Activated CD4-positive, alpha-beta T cell treated with anti-CD3 and anti-CD28 coated beads for 36 hours (primary cell): ENCODE measurements at regions not wholly inside any gene's neighbourhood (a gene's known extent, or its start where the extent isn't known, plus 50 kb on each side); places are given as distances from the start of the nearest gene placed in this dataset.

Experiments used
- ATAC-seq: fragments of 200-7000 bp; cut with Tn5 transposase; one replicate; pipeline ENCODE4 v1.10.0; 2021; ENCODE audit warnings: mild to moderate bottlenecking, moderate library complexity
- CTCF ChIA-PET: fragments of 350-600 bp; sonication (Branson Sonifier 250); formaldehyde crosslinking; loops from one replicate; lab custom pipeline; 2021; ENCODE audit warnings: antibody characterized with exemption; lab: Charles Lee
- POLR2A ChIA-PET: fragments of 350-600 bp; sonication (Branson Sonifier 250); formaldehyde crosslinking; loops from one replicate; lab custom pipeline; 2021; ENCODE audit warnings: antibody characterized with exemption, inconsistent platforms; lab: Charles Lee
- DNase-seq: peaks from one replicate; pipeline ENCODE4 v3.0.0-alpha.2; 2020
- H3K27ac Mint-ChIP-seq: one replicate; pipeline ENCODE4 v1.8.0; 2021; ENCODE audit warnings: mixed read lengths
- H3K27me3 Mint-ChIP-seq: one replicate; pipeline ENCODE4 v1.8.0; 2021; ENCODE audit warnings: mixed read lengths
- H3K36me3 Mint-ChIP-seq: one replicate; pipeline ENCODE4 v1.8.0; 2021; ENCODE audit warnings: low read depth, mixed read lengths
- H3K4me1 Mint-ChIP-seq: one replicate; pipeline ENCODE4 v1.8.0; 2021; ENCODE audit warnings: mixed read lengths
- H3K4me3 Mint-ChIP-seq: one replicate; pipeline ENCODE4 v1.8.0; 2021; ENCODE audit warnings: mild to moderate bottlenecking, moderate library complexity, mixed read lengths
- H3K9me3 Mint-ChIP-seq: one replicate; pipeline ENCODE4 v1.8.0; 2021; ENCODE audit warnings: low read depth, mixed read lengths
- intact Hi-C, 2 experiments: fragments of 100-400 bp; cut with DNase I in 1 of 2; cut with micrococcal nuclease in 1 of 2; formaldehyde crosslinking; loops; one replicate each; pipeline versions ENCODE4 v1.14.2 to v1.15.1; 2022 to 2024; cut with DNase I, micrococcal nuclease

DNA sequence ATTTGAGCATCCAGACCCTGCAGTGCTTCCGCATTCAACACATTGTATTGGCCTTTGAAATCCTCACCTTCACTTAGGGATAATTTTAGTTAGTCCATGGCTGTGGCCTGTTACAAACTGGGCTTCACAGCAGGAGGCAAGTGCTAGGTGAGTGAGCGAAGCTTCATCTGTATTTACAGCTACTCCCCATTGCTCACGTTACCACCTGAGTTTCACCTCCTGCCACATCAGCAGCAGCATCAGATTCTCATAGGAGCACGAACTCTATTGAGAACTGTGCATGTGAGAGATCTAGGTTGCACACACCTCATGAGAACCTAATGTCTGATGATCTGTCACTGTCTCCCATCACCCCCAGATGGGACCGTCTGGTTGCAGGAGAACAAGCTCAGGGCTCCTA, 222.1 kb upstream of the NR2F2 start:
- H3K27ac Mint-ChIP-seq = no peak overlapping the region
- H3K36me3 Mint-ChIP-seq = no peaks in the 10 kb centered on the region

DNA sequence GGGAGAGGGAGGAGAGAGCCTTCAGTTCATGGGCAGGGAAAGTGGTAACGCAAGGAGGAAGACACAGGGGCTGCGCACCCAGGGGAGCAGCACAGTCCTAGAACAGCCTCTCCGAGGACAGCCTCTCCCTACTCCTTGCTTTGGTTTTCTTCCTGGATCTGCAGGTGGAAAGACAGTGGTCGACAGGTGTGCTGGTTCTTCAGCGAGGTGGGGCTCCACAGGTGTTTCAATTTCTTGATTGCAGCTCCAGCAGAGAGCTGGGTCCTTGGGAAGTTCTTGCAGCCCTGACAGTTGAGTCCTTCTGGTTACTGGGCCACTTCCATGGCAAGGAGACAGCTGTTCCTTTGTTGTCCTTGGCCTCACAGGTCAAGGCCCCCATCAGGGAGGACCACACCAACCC, 220.7 kb upstream of the NR2F2 start:
- Mint-ChIP-seq H3K4me3 (no peak overlapping the region), H3K36me3 (no peaks in the 10 kb centered on the region), H3K27me3 (no peaks in the 10 kb centered on the region), H3K4me1 (no peaks in the 10 kb centered on the region), H3K27ac (no peak overlapping the region), H3K9me3 (no peaks in the 10 kb centered on the region)
- no peak for DNase-seq
- ATAC-seq = no peak
- ChIA-PET POLR2A (no interaction called here), CTCF (no interaction called here)
- intact Hi-C loops = no loop called here

More for the DNA sequence above, 222.1 kb upstream of the NR2F2 start:
- peaks cover 2% of the 10 kb centered on the region for H3K9me3 Mint-ChIP-seq
- intact Hi-C loops = no loop called here
- ATAC-seq (no peak), DNase-seq (no peak)
- no peaks in the 10 kb centered on the region for H3K4me1 Mint-ChIP-seq
- peaks cover 2% of the 10 kb centered on the region for H3K27me3 Mint-ChIP-seq
- ChIA-PET CTCF (no interaction called here), POLR2A (no interaction called here)
- no peak overlapping the region for H3K4me3 Mint-ChIP-seq

DNA sequence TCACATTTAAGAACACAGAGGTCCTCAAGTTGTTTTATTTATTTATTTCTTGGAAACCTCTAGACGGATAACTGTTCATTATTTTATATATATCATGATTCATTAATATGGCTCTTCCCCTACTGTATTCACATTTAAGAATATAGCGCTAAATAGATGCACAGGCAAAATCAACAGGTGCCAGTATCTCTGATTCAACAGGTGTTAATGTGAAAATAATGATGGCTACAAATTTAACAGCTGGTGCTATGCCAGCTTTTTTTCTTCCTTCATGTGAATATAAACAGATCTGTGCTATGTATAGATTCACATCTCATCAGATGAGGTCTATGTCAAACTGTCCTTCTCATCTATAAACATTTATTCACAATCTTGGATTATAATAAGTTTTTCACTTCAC, 218.5 kb upstream of the NR2F2 start:
- Mint-ChIP-seq H3K27me3 (peaks cover 2% of the 10 kb centered on the region), H3K36me3 (no peaks in the 10 kb centered on the region), H3K9me3 (no peaks in the 10 kb centered on the region), H3K27ac (no peak overlapping the region), H3K4me1 (no peaks in the 10 kb centered on the region), H3K4me3 (no peak overlapping the region)
- intact Hi-C loops = no loop called here
- ATAC-seq (no peak), DNase-seq (no peak)
- ChIA-PET POLR2A (interaction anchor here (0.7 kb wide), 1 partner anchor 23 kb away, joined by 3 read pairs; no protein-coding TSS in a partner anchor), CTCF (no interaction called here)

DNA sequence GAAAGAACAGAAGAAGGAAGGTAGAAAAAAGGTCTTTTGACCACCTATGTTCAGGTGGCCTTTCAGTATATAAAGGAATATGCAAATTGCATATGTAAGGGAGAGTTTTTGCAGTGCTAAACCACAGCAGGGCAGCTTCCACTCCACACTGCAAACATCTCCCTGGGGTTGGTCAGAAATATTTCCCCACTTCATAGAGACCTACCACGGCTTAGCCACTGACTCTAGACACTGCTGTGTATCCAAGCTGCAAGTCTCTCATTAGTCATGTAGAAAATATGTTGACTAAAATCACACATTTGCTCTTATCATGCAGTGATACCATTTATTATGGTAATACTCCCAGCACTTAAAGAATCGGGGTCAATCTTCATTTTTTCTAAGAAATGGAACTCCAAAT, 214.9 kb upstream of the NR2F2 start:
- H3K27me3 Mint-ChIP-seq = peaks cover 2% of the 10 kb centered on the region

DNA sequence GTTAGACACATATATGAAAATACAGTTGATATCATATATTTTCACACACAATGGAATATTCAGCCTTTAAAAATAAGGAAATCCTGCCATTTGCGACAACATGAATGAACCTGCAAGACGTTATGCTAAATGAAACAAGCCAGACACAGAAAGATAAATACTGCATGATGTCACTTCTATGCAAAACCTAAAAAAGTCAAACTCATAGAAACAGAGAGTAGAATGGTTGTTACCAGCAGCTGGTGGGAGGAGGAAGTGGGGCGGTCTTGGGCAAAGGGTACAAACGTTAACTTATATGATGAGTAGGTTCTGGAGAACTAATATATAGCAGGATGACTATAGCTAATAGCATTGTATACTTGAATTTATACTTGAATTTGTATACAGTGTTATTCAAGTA, 213.2 kb upstream of the NR2F2 start:
- POLR2A ChIA-PET = no interaction called here

More for the DNA sequence above, 214.9 kb upstream of the NR2F2 start:
- ATAC-seq = no peak
- H3K9me3 Mint-ChIP-seq = no peaks in the 10 kb centered on the region
- no peak overlapping the region for H3K4me3 Mint-ChIP-seq
- H3K36me3 Mint-ChIP-seq = no peaks in the 10 kb centered on the region
- intact Hi-C loops = no loop called here
- no peaks in the 10 kb centered on the region for H3K4me1 Mint-ChIP-seq
- no peak overlapping the region for H3K27ac Mint-ChIP-seq
- DNase-seq = no peak
- ChIA-PET CTCF (interaction anchor here (1.1 kb wide), 1 partner anchor 24 kb away, joined by 3 read pairs; no protein-coding TSS in a partner anchor), POLR2A (no interaction called here)

DNA sequence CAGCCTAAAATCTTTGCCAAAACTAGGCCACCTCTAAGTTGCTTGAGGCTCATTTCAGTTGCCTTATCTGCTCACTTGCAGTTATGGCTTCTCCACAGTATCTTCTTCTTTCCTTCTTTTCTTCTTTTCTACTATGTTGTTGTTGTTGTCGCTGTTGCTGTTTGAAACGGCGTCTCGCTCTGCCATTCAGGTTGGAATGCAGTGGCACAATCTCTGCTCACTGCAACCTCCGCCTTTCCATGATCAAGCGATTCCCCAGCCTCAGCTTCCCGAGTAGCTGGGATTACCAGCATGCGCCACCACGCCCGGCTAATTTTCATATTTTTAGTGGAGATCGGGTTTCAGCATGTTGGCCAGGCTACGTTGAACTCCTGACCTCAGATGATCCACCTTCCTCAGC, 210.8 kb upstream of the NR2F2 start:
- POLR2A ChIA-PET = no interaction called here
- H3K27me3 Mint-ChIP-seq = peaks cover 2% of the 10 kb centered on the region
- no peak overlapping the region for H3K4me3 Mint-ChIP-seq
- H3K36me3 Mint-ChIP-seq = no peaks in the 10 kb centered on the region
- no peaks in the 10 kb centered on the region for H3K9me3 Mint-ChIP-seq
- no peak for DNase-seq
- H3K4me1 Mint-ChIP-seq = no peaks in the 10 kb centered on the region
- no peak overlapping the region for H3K27ac Mint-ChIP-seq
- intact Hi-C loops = no loop called here
- CTCF ChIA-PET = no interaction called here
- no peak for ATAC-seq

More for the DNA sequence above, 213.2 kb upstream of the NR2F2 start:
- Mint-ChIP-seq H3K27ac (no peak overlapping the region), H3K9me3 (no peaks in the 10 kb centered on the region), H3K27me3 (peaks cover 2% of the 10 kb centered on the region), H3K4me3 (no peak overlapping the region), H3K4me1 (no peaks in the 10 kb centered on the region), H3K36me3 (no peaks in the 10 kb centered on the region)
- DNase-seq = no peak
- CTCF ChIA-PET = no interaction called here
- ATAC-seq = no peak
- intact Hi-C loops = no loop called here

DNA sequence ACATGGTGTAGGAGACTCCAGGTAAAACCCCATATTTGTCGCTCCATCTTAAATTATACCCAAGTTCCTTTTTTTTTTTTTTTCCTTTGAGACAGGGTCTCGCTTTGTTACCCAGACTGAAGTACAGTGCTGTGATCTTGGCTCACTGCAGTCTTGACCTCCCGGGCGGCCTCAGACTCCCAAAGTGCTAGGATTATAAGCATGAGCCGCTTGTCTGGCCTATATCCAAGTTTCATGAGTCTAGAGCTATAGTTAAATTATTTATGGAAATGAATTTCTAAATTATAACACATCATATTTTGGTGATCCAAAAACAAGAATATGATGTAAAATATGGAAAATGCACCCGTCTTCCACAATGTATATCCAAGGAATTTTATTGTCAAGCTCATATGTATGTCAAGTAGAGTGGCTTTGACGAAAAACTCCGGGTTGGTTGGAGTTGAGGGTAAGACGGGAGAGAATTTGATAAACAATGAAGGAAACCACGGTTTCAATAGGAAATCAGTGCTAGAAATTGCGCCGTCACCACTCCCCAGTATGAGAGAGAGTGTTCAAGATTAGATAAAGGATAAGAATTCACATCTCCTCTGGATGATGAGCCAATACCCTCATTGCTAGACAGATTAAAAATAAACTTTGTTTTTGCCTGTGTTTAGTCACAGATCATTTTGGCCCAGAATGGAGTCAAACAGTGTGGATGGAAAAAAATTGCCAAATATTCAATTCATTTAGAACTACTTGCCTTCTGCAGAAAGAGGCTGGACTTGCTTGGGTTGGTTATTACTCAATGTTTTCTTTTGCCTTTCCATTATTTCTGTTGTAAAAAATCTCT, 209.2 kb upstream of the NR2F2 start:
- ATAC-seq = no peak
- intact Hi-C loops = no loop called here
- ChIA-PET POLR2A (no interaction called here), CTCF (interaction anchor here (0.7 kb wide), 1 partner anchor 43 kb away, joined by 3 read pairs; no protein-coding TSS in a partner anchor)
- H3K9me3 Mint-ChIP-seq = no peaks in the 10 kb centered on the region
- no peak overlapping the region for H3K27ac Mint-ChIP-seq
- peaks cover under 1% of the 10 kb centered on the region for H3K27me3 Mint-ChIP-seq
- H3K4me3 Mint-ChIP-seq = no peak overlapping the region
- no peak for DNase-seq
- H3K4me1 Mint-ChIP-seq = no peaks in the 10 kb centered on the region
- H3K36me3 Mint-ChIP-seq = no peaks in the 10 kb centered on the region

DNA sequence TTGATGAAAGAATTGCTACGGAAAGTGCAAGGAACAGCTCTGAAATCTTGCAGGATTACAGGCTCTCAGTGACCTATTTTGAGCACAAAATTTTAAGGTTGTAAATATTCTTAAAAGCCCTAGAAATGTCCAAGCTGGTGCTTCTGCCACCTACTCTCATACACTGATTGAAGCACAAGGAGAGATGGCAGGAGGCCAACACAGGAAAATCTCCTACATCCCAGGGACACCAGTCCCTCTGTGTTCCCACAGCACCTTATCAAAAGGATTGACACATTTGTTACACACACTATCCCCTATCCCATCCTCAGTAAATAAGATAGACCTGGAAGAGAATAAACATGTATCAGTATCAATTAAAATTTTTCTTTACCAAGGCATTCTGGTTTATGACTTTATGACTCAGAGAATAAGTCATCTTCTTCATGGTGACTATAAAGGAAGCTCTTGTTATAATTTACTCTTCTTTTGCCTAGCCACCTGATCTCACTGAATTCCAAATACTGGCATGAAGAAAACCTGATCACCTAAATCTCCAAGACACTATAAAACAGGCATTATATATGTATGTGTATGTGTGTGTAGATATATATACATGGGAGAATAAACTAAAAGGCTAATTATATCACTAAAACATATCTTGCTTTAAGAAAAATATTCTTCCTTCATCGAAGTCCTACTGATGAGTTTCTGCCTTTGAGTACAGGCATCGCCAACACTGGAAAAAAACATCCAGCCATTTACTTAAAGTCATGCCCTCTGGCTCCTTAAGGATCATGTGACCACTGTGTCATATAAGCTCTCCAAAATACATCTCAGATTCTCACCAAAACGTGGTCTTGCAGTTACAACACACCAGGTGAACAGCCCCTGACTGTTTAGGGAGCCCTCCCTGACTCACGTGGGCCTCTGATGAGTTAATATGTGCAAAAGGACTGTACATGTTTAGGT, 208.1 kb upstream of the NR2F2 start:
- Mint-ChIP-seq H3K27ac (no peak overlapping the region), H3K9me3 (no peaks in the 10 kb centered on the region), H3K27me3 (peaks cover 10% of the 10 kb centered on the region), H3K4me1 (no peaks in the 10 kb centered on the region), H3K4me3 (no peak overlapping the region), H3K36me3 (no peaks in the 10 kb centered on the region)
- ChIA-PET POLR2A (no interaction called here), CTCF (interaction anchor here (0.7 kb wide), 1 partner anchor 817 kb away, joined by 5 read pairs; no protein-coding TSS in a partner anchor)
- no peak for DNase-seq
- intact Hi-C loops = no loop called here
- no peak for ATAC-seq

DNA sequence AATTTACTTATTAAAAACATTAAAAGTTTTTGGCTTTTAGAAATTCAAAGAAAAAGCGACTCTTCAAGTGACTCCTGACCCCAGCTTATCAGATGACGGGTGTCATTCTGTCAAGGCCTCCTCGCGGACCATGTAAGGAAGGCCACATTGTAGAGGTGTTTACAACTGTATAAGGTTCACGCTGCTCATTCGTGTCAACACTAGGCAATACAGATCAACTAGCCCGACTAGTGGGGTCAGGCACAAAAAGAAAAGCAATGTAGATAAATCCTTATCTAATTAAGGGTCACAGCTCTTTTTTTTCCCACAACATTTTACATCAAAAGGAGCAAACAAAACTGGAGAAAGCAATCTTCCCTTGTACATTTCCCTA, 207.5 kb upstream of the NR2F2 start:
- POLR2A ChIA-PET = no interaction called here
- intact Hi-C loops = no loop called here
- H3K36me3 Mint-ChIP-seq = no peaks in the 10 kb centered on the region
- H3K4me1 Mint-ChIP-seq = no peaks in the 10 kb centered on the region
- peaks cover 10% of the 10 kb centered on the region for H3K27me3 Mint-ChIP-seq
- no peaks in the 10 kb centered on the region for H3K9me3 Mint-ChIP-seq
- H3K27ac Mint-ChIP-seq = no peak overlapping the region
- DNase-seq (no peak), ATAC-seq (no peak)
- no peak overlapping the region for H3K4me3 Mint-ChIP-seq
- CTCF ChIA-PET = interaction anchor here (0.7 kb wide), 1 partner anchor 818 kb away, joined by 5 read pairs; no protein-coding TSS in a partner anchor

DNA sequence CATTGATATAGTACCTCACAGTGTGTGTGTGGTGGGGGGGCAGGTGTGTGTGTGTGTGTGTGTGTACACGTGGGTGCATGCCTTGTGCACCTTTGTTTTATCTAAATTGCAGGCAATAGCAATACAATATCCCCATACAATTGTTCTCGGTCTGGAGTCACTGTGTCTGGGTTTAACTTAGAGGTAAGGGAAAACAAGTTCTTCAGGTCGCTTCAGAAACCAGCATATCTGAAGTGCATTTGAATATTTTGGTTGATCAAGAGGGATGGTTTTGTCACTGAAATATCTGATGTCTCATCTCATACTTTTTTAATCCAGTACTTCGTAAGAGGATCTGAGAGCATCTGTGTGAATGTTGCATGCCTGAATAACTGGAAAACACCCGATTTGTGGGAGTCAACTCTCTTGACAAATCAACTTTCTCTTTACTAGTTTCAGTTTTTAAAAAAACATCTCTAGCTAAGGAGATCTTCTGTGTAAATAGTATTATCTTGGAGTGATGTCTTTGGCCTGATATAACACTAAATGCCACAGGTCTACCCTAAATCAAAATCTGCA, 206.8 kb upstream of the NR2F2 start:
- Mint-ChIP-seq H3K4me1 (no peaks in the 10 kb centered on the region), H3K27me3 (peaks cover 10% of the 10 kb centered on the region), H3K36me3 (no peaks in the 10 kb centered on the region), H3K4me3 (no peak overlapping the region), H3K9me3 (no peaks in the 10 kb centered on the region), H3K27ac (no peak overlapping the region)
- ChIA-PET CTCF (interaction anchor here (0.7 kb wide), 1 partner anchor 818 kb away, joined by 5 read pairs; no protein-coding TSS in a partner anchor), POLR2A (no interaction called here)
- DNase-seq (no peak), ATAC-seq (no peak)
- intact Hi-C loops = no loop called here

DNA sequence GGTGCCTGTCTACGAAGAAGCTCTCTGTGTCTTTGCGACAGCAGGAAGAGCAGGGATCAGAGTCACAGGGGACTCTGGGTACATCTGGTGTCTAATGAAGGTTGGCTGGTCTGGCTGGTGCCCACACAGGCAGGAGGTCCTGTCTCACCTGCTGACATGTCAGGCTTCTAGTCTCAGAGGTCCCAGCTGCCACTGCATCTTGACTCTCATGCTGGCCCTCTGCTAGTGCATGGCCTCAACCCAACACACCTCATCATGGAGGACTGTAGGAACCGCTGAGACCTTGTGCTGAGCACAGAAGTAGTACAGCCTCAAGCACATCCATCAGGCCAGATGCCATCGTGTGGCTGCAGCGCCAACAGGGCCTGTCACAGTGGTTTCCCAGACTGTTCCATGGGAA, 206.1 kb upstream of the NR2F2 start:
- Mint-ChIP-seq H3K36me3 (no peaks in the 10 kb centered on the region), H3K27me3 (peaks cover 10% of the 10 kb centered on the region), H3K4me1 (no peaks in the 10 kb centered on the region), H3K9me3 (no peaks in the 10 kb centered on the region), H3K4me3 (no peak overlapping the region), H3K27ac (no peak overlapping the region)
- CTCF ChIA-PET = no interaction called here
- POLR2A ChIA-PET = no interaction called here
- intact Hi-C loops = no loop called here
- DNase-seq (no peak), ATAC-seq (no peak)
